GM23248 (cell line): ENCODE measurements at regions not wholly inside any gene's neighbourhood (a gene's known extent, or its start where the extent isn't known, plus 50 kb on each side); places are given as distances from the start of the nearest gene placed in this dataset.
A peak's percentile ranks its signal among the peaks of the same experiment; 100 is the strongest.

Experiments
- DNase-seq: peaks from one replicate; pipeline ENCODE4 v3.0.0-alpha.2; 2015
- H2AFZ ChIP-seq: fragments of 200-600 bp; sonication (generic); 2 replicates; pipeline ENCODE4 v1.6.1; 2016; ENCODE audit warnings: antibody characterized with exemption
- H3F3A ChIP-seq: fragments of 200-600 bp; sonication (generic); 2 replicates; pipeline ENCODE4 v1.6.1; 2016; ENCODE audit warnings: mild to moderate bottlenecking, antibody characterized with exemption, mixed run types; ENCODE audit not compliant: insufficient read depth
- H3K27ac ChIP-seq: fragments of 200-600 bp; sonication (generic); 2 replicates; pipeline ENCODE4 v1.5.1; 2016; ENCODE audit warnings: mild to moderate bottlenecking
- H3K27me3 ChIP-seq: fragments of 200-600 bp; sonication (generic); replicated peaks from 2 replicates; pipeline ENCODE4 v1.6.1; 2016; ENCODE audit warnings: mild to moderate bottlenecking; ENCODE audit not compliant: insufficient read depth
- H3K36me3 ChIP-seq: fragments of 200-600 bp; sonication (generic); 2 replicates; pipeline ENCODE4 v1.6.1; 2016; ENCODE audit warnings: low read depth, mild to moderate bottlenecking
- H3K4me1 ChIP-seq: fragments of 200-600 bp; sonication (generic); 2 replicates; pipeline ENCODE4 v1.6.1; 2016; ENCODE audit warnings: mild to moderate bottlenecking; ENCODE audit not compliant: insufficient read depth
- H3K4me2 ChIP-seq: fragments of 200-600 bp; sonication (generic); one replicate; pipeline ENCODE4 v1.6.1; 2016; ENCODE audit warnings: mild to moderate bottlenecking; ENCODE audit not compliant: unreplicated experiment
- H3K4me3 ChIP-seq: fragments of 200-600 bp; sonication (generic); 2 replicates; pipeline ENCODE4 v1.5.1; 2016; ENCODE audit warnings: mild to moderate bottlenecking
- H3K79me2 ChIP-seq: fragments of 200-600 bp; sonication (generic); 2 replicates; pipeline ENCODE4 v1.6.1; 2016; ENCODE audit warnings: mild to moderate bottlenecking; ENCODE audit not compliant: insufficient read depth
- H3K9ac ChIP-seq: fragments of 200-600 bp; sonication (generic); 2 replicates; pipeline ENCODE4 v1.6.1; 2016; ENCODE audit warnings: mild to moderate bottlenecking
- H3K9me2 ChIP-seq: fragments of 200-600 bp; sonication (generic); 2 replicates; pipeline ENCODE4 v1.6.1; 2016; ENCODE audit warnings: mixed run types, mild to moderate bottlenecking, moderate library complexity; ENCODE audit not compliant: insufficient read depth
- H3K9me3 ChIP-seq: fragments of 200-600 bp; sonication (generic); one replicate; pipeline ENCODE4 v1.6.1; 2017; ENCODE audit warnings: low read depth
- H4K20me1 ChIP-seq: fragments of 200-600 bp; sonication (generic); 2 replicates; pipeline ENCODE4 v1.6.0; 2016; ENCODE audit not compliant: insufficient read depth
- EZH2 ChIP-seq: fragments of 200-600 bp; sonication (generic); IDR thresholded peaks from 2 replicates; pipeline ENCODE4 v1.6.1; 2018; ENCODE audit warnings: antibody characterized with exemption, mild to moderate bottlenecking; ENCODE audit not compliant: insufficient read depth, poor library complexity, severe bottlenecking
- EZH2phosphoT487 ChIP-seq: fragments of 200-600 bp; sonication (generic); IDR thresholded peaks from 2 replicates; pipeline ENCODE4 v1.6.1; 2018; ENCODE audit warnings: antibody characterized with exemption, moderate library complexity, mild to moderate bottlenecking, low read depth; ENCODE audit not compliant: insufficient read depth
- WGBS, 2 experiments: methylation state at CpG; one replicate each; pipeline ENCODE4 v1.1.6; 2015 to 2017; ENCODE audit warnings: low lambda C conversion rate in 2 of 2, low coverage in 1 of 2; ENCODE audit errors: missing lambda C conversion rate in 2 of 2; 5-methylcytosine and 5-hydroxymethylcytosine counted together
- in situ Hi-C: fragments of 300-500 bp; cut with MboI; formaldehyde crosslinking; loops from 2 replicates; pipeline ENCODE4 v1.15.0; 2020

GRCh38 chr10:42883993-42884983 is 101.7 kb downstream of the BMS1 start:
- H3F3A ChIP-seq: no peaks in the 10 kb centered on the region
- no peak overlapping the region for H2AFZ ChIP-seq
- no peaks in the 10 kb centered on the region for H3K79me2 ChIP-seq
- no peaks in the 10 kb centered on the region for H3K27me3 ChIP-seq
- WGBS, 2 experiments: 31% methylated on average over 8 to 11 of the region's 11 CpGs
- H3K4me2 ChIP-seq: no peak overlapping the region
- H4K20me1 ChIP-seq: no peaks in the 10 kb centered on the region
- DNase-seq: no peak
- H3K9me2 ChIP-seq: no peaks in the 10 kb centered on the region
- H3K36me3 ChIP-seq: no peaks in the 10 kb centered on the region
- in situ Hi-C loops: no loop called here
- no peak overlapping the region for H3K4me3 ChIP-seq
- H3K9me3 ChIP-seq: no peaks in the 10 kb centered on the region
- TF ChIP-seq EZH2: no peak
- no peak overlapping the region for H3K9ac ChIP-seq
- no peak overlapping the region for H3K27ac ChIP-seq
- H3K4me1 ChIP-seq: no peaks in the 10 kb centered on the region

DNA sequence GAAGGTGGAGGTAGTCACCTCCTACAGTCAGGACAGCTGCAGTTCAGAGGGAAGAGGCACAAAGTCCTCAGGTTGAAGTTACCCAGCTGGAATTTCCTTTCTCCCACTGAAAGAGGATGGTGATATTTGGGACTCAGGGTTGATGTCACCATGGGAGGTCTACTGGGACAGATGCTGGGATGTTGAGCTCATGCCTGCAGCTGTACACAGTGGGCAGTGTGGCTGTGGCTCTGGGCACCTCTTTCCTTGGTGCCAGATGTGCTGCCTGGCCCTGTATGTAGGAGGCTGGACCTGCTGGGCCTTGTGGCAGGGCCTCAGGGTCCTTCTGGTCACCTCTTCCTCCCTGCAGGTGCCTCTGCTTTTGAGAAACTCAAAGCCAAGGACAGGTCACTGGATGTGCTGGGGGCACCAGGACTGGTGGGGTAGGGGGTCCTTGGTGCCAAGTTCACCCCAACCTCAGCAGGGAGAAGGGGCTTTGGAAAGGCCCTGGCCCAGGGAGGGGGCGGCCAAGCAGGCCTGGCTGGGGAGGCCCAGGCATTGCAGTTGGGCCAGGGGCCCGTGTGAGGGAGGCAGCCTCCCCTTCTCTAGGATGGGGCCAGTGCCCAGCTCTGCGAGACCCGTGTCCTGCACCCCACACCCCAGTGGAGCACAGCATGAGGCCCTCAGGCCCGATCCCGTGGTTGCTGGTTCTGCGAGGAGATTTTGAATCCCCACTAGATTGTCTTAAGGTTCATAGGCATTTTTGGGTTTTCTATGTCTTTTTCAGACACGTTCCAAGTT is 103.1 kb downstream of the BMS1 start:
- DNase-seq: no peak
- Histone ChIP-seq H3K4me3 (no peak overlapping the region), H4K20me1 (no peaks in the 10 kb centered on the region), H2AFZ (no peak overlapping the region), H3K27ac (no peak overlapping the region), H3K9me2 (no peaks in the 10 kb centered on the region), H3K27me3 (no peaks in the 10 kb centered on the region), H3K36me3 (no peaks in the 10 kb centered on the region), H3F3A (no peaks in the 10 kb centered on the region), H3K9me3 (no peaks in the 10 kb centered on the region), H3K4me1 (no peaks in the 10 kb centered on the region), H3K4me2 (no peak overlapping the region), H3K9ac (no peak overlapping the region), H3K79me2 (no peaks in the 10 kb centered on the region)
- no peak for TF ChIP-seq EZH2
- TF ChIP-seq EZH2phosphoT487: no peak
- in situ Hi-C loops: no loop called here
- WGBS, 2 experiments: 32 to 36% methylated on average over 8 of the region's 8 CpGs

DNA sequence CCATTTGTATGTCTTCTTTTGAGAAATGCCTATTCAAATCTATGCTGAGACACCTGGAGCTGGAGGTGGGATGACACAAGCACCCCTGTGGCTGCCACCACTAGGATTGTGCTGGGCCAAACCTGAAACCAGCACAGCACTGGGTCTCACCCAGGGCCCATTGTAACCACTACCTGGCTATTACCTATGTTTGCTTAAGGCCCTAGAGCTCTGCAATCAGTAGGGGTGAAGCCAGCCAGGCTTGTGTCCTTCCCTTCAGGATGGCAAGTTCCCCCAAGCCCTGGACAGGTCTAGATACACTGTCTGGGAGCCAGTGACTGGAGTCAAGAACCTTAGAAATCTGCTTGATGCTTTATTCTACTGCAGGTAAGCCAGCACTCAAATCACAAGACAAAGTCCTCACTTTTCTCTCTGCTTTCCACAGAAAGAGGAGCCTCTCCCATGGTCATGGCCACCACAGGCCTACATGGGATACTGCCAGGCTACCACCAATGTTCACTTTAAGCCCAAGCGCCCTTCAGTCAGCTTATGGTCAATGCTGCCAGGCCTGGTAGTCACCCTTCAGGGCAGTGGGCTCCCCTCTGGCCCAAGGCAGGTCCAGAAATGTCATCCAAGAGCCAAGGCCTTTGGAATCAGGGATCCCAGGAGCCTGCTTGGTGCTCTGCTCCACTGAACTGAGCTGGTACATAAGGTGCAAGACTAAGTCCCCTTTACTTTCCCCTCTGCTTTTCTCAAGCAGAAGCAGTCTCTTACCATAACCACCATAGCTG is 105.3 kb downstream of the BMS1 start:
- Histone ChIP-seq H3K27ac (no peak overlapping the region), H3K4me1 (no peaks in the 10 kb centered on the region), H3K4me2 (no peak overlapping the region), H3K36me3 (no peaks in the 10 kb centered on the region), H3K9me2 (no peaks in the 10 kb centered on the region), H3K4me3 (no peak overlapping the region), H3F3A (no peaks in the 10 kb centered on the region), H3K79me2 (no peaks in the 10 kb centered on the region), H3K27me3 (no peaks in the 10 kb centered on the region), H4K20me1 (no peaks in the 10 kb centered on the region), H3K9ac (no peak overlapping the region), H2AFZ (no peak overlapping the region), H3K9me3 (no peaks in the 10 kb centered on the region)
- no peak for DNase-seq
- in situ Hi-C loops: no loop called here
- TF ChIP-seq EZH2phosphoT487: no peak
- TF ChIP-seq EZH2: no peak
- 6 to 10% methylated on average over 1 of the region's 1 CpG for WGBS, 2 experiments

GRCh38 chr10:42888504-42889095 is 106.0 kb downstream of the BMS1 start:
- in situ Hi-C loops: no loop called here
- Histone ChIP-seq H3K4me2 (no peak overlapping the region), H3K36me3 (no peaks in the 10 kb centered on the region), H3K9me2 (no peaks in the 10 kb centered on the region), H2AFZ (no peak overlapping the region), H3F3A (no peaks in the 10 kb centered on the region), H3K4me3 (no peak overlapping the region), H3K79me2 (no peaks in the 10 kb centered on the region), H3K4me1 (no peaks in the 10 kb centered on the region), H3K9ac (no peak overlapping the region), H4K20me1 (no peaks in the 10 kb centered on the region), H3K9me3 (no peaks in the 10 kb centered on the region), H3K27me3 (no peaks in the 10 kb centered on the region), H3K27ac (no peak overlapping the region)
- WGBS, 2 experiments: 15 to 20% methylated on average over 4 of the region's 4 CpGs
- peak; percentile 10 for DNase-seq
- no peak for TF ChIP-seq EZH2
- TF ChIP-seq EZH2phosphoT487: no peak
